DOHH2 (cell line): ENCODE measurements at regions not wholly inside any gene's neighbourhood (a gene's known extent, or its start where the extent isn't known, plus 50 kb on each side); places are given as distances from the start of the nearest gene placed in this dataset.

Experiments used
- EZH2phosphoT487 ChIP-seq: fragments of 200-600 bp; sonication (generic); IDR thresholded peaks from 2 replicates; pipeline ENCODE4 v1.6.1; 2017; ENCODE audit warnings: borderline replicate concordance, mild to moderate bottlenecking, antibody characterized with exemption, low read length, moderate library complexity, mixed read lengths
- TF ChIP-seq, protein P1 (sequence below): fragments of 200-600 bp; sonication (generic); IDR thresholded peaks from one replicate; pipeline ENCODE4 v1.5.1; 2014; ENCODE audit warnings: antibody characterized with exemption, mild to moderate bottlenecking, low read depth, low read length; ENCODE audit not compliant: poor library complexity, severe bottlenecking

DNA sequence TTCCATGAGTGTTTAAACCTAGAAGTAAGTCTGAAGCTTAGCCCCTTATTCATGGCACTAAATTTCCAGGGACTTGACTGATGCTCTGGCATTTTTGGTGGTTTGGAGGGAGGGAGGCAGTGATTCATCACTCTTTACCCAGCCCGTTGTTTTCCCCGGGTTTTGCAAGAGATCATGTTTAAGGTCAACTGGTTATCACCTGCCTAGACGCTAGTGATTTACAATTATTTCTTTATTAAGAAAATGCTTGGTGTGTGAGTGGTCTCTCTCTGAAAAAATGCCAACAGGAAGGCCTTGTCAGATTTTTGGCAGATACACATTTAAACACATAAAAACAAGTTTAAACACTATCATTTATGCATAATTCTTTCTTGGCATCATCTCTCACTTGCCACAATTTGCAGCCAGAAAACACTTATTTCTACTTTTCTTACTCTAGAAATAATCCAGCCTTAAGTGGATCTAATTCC, 737.9 kb upstream of the ZNF608 start:
- TF ChIP-seq, protein P1, sequence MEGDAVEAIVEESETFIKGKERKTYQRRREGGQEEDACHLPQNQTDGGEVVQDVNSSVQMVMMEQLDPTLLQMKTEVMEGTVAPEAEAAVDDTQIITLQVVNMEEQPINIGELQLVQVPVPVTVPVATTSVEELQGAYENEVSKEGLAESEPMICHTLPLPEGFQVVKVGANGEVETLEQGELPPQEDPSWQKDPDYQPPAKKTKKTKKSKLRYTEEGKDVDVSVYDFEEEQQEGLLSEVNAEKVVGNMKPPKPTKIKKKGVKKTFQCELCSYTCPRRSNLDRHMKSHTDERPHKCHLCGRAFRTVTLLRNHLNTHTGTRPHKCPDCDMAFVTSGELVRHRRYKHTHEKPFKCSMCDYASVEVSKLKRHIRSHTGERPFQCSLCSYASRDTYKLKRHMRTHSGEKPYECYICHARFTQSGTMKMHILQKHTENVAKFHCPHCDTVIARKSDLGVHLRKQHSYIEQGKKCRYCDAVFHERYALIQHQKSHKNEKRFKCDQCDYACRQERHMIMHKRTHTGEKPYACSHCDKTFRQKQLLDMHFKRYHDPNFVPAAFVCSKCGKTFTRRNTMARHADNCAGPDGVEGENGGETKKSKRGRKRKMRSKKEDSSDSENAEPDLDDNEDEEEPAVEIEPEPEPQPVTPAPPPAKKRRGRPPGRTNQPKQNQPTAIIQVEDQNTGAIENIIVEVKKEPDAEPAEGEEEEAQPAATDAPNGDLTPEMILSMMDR: no peak
- TF ChIP-seq EZH2phosphoT487: no peak
